ENCODE measurements at regions not wholly inside any gene's neighbourhood (a gene's known extent, or its start where the extent isn't known, plus 50 kb on each side); places are given as distances from the start of the nearest gene placed in this dataset.

DNA sequence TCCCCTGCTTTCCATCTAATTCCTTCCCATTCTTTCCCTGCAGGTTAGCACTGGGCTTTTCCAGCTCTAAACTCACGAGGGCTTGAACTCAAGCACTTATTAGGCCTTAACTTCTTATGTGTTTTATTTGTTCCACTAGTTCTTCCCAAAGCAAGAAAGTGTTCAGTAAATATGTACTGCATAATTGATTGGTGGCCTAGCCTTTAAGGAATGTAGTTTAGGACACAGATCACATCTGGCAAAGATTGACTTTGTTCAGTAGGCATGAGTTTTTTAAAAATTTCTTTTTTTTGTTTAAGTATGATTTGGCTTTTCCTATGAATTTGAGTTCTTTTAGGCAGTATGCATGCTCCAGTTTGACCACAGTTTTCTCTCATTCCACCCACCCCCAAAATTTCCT, 285.2 kb downstream of the NPR3 start (continued):
- TF ChIP-seq MAZ (IDR thresholded peaks at IDR 0.05; ENCODE audit: borderline replicate concordance, low read depth, low read length) (no peak), MAZ (CRISPR knock-in tag; IDR thresholded peaks at IDR 0.05; ENCODE audit: low read depth) (no peak), HOXA3 (CRISPR knock-in tag; IDR thresholded peaks at IDR 0.05) (no peak), ZNF441 (CRISPR knock-in tag; IDR thresholded peaks at IDR 0.05; ENCODE audit: borderline replicate concordance) (no peak), MTA1 (CRISPR knock-in tag; IDR thresholded peaks at IDR 0.05; ENCODE audit: borderline replicate concordance) (no peak), DNMT1 (CRISPR knock-in tag; IDR thresholded peaks at IDR 0.05) (no peak), ZNF556 (CRISPR knock-in tag; IDR thresholded peaks at IDR 0.05; ENCODE audit: borderline replicate concordance) (no peak)

DNA sequence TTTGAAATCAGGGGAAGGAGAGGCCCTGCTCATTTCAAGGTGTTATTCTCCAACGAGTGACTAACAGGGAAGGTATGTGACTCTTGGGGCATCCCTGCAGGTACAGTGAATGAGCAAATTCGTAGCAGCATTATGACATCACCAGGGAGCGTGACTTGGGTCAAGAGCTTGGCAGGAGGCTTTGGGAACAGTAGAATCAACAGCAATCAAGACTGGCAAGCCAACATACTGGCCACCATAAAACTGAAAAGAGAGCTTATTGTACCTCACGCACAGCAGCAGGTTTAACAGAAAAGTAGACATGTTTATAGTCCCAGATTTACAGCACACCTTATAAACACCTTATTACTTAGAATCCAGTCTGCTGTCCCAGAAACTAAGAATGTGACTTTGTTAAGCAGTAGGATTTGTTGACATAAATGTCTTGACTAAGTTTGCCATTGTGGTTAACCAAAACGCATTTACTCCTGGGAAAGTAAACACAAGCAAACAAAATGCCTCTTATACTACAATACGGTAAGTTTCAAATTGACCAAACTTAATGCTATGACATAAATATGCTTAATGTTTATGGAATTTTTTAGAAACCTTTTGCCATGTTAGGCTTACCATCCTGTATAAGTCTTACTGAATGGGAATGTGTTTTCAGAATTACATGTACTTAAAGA, 297.8 kb downstream of the NPR3 start:
- no peak for FAIRE-seq
- POLR2A ChIA-PET, result no interaction called here
- BruUV-seq (replicated peaks), result no TSS peak
- in situ Hi-C loops (cut with HindIII; ENCODE audit: extremely low pct_ligation_motif_present, low pct_unique_long_range_greater_than_20kb) (no loop called here), intact Hi-C loops (cut with micrococcal nuclease; ENCODE audit: unreplicated experiment) (no loop called here)
- H3K27ac ChIP-seq (ENCODE audit: extremely low read length, insufficient read depth, low read length), result no peak overlapping the region
- peaks cover 18% of the 10 kb centered on the region; the same call in 1 of the 2 replicates for H3K9me3 ChIP-seq (ENCODE audit: low read length)
- H3K4me1 ChIP-seq (ENCODE audit: insufficient read depth, low read length), result no peaks in the 10 kb centered on the region
- no peaks in the 10 kb centered on the region for H3K79me2 ChIP-seq (ENCODE audit: insufficient read depth, low read length)
- no peaks in the 10 kb centered on the region for H3K36me3 ChIP-seq (replicated peaks in 1 of 2; ENCODE audit: control insufficient read depth in 1 of 2, insufficient read depth in 2 of 2, low read length in 2 of 2)
- 8% methylated on average over 6 of the region's 6 CpGs for WGBS (ENCODE audit: low lambda C conversion rate)
- ATAC-seq, result no peak
- CTCF ChIA-PET (ENCODE audit: low intra/inter-chr PET ratio, low total read pairs), result no interaction called here
- H3K4me3 ChIP-seq (replicated peaks in 1 of 3; ENCODE audit: insufficient read depth in 1 of 3, low read depth in 2 of 3, low read length in 3 of 3), result no peak overlapping the region
- no peaks in the 10 kb centered on the region for H4K20me1 ChIP-seq (ENCODE audit: insufficient read depth, low read length)
- no peak for TF ChIP-seq REPIN1 (CRISPR knock-in tag; IDR thresholded peaks at IDR 0.05; ENCODE audit: borderline replicate concordance, low read depth)
- TF ChIP-seq ARID2 (CRISPR knock-in tag; IDR thresholded peaks at IDR 0.05; ENCODE audit: borderline replicate concordance), result no peak
- TF ChIP-seq KLF11 (CRISPR knock-in tag; IDR thresholded peaks at IDR 0.05), result no peak
- no peak for TF ChIP-seq ZNF224 (CRISPR knock-in tag; IDR thresholded peaks at IDR 0.05)
- TF ChIP-seq EP300 (IDR thresholded peaks at IDR 0.05; ENCODE audit: low read depth in 2 of 2, low read length in 2 of 2), result no peak
- TF ChIP-seq EP300 (CRISPR knock-in tag; IDR thresholded peaks at IDR 0.05; ENCODE audit: borderline replicate concordance), result no peak
- 0 out of 2 replicates have a peak, but pooled peaks have one; percentile 20 for TF ChIP-seq ATF7 (IDR thresholded peaks at IDR 0.05)
- no peak for TF ChIP-seq ATF7 (CRISPR knock-in tag; IDR thresholded peaks at IDR 0.05)
- TF ChIP-seq, protein P1, sequence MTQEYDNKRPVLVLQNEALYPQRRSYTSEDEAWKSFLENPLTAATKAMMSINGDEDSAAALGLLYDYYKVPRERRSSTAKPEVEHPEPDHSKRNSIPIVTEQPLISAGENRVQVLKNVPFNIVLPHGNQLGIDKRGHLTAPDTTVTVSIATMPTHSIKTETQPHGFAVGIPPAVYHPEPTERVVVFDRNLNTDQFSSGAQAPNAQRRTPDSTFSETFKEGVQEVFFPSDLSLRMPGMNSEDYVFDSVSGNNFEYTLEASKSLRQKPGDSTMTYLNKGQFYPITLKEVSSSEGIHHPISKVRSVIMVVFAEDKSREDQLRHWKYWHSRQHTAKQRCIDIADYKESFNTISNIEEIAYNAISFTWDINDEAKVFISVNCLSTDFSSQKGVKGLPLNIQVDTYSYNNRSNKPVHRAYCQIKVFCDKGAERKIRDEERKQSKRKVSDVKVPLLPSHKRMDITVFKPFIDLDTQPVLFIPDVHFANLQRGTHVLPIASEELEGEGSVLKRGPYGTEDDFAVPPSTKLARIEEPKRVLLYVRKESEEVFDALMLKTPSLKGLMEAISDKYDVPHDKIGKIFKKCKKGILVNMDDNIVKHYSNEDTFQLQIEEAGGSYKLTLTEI (CRISPR knock-in tag; conservative IDR thresholded peaks at IDR 0.05), result no peak
- no peak for TF ChIP-seq ATF7-NPFF (CRISPR knock-in tag; IDR thresholded peaks at IDR 0.05; ENCODE audit: low read depth)
- no peaks in the 10 kb centered on the region for H3K27me3 ChIP-seq (ENCODE audit: control insufficient read depth in 1 of 2, insufficient read depth in 2 of 2, low read length in 2 of 2)
- H3K4me2 ChIP-seq (ENCODE audit: low read depth, low read length), result no peak overlapping the region
- no peak for DNase-seq (ENCODE audit: low spot score)
- H3K9ac ChIP-seq (ENCODE audit: insufficient read depth, low read depth, low read length), result no peak overlapping the region
- no peak overlapping the region for H2AFZ ChIP-seq (ENCODE audit: low read length)
